Stimulated activated CD4-positive, alpha-beta T cell treated with anti-CD3 and anti-CD28 coated beads, Interleukin-1b, Interleukin-23, amount 100 ng/mL, for 24 hours (primary cell): ENCODE measurements at regions not wholly inside any gene's neighbourhood (a gene's known extent, or its start where the extent isn't known, plus 50 kb on each side); places are given as distances from the start of the nearest gene placed in this dataset.

Source experiments
- DNase-seq, 4 experiments: peaks; one replicate each; pipeline ENCODE4 v3.0.0-alpha.2; 2020; ENCODE audit warnings: low read depth in 4 of 4, low spot score in 1 of 4

GRCh38 chr2:237024255-237024654, 61.4 kb upstream of the COPS8 start:
- no peak for DNase-seq

DNA sequence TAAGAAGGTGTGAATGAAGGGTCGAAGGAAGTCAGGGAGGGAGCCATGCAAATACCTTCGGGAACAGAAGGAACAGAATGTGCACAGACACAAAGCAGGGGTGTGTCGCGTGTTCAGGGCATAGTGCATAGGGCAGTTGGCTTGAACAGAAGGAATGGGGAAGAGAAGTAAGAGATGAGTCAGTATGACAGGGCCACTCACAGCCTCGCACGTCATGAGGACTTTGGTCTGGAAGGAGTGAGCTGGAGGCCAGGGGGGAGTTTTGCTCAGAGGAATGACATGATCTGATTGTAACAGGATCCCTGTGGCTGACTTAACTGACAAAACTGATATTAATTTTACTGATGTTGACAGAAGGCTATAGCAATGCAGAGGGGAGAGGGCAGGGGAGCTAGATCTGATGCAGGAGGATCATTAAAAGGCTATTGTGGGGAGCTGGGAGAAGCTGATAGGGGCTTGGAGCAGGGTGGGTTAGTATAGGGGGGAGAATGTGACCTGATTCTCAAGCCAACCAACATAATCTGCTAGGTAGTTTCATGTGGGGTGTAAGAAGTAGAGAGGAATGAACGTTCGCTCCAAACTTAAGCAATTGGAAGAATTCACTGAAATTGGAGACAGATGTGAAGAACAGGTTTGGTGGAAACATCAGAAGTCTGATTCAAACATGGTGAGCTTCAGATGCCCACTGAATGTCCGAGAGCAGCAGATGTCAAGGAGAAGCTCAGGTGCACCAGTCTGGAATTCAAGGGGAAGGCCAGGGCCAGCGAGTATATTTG, 60.4 kb upstream of the COPS8 start:
- no peak for DNase-seq

GRCh38 chr2:237026981-237027711, 58.5 kb upstream of the COPS8 start:
- peak in 1 of 4 experiments; percentile 13 for DNase-seq

DNA sequence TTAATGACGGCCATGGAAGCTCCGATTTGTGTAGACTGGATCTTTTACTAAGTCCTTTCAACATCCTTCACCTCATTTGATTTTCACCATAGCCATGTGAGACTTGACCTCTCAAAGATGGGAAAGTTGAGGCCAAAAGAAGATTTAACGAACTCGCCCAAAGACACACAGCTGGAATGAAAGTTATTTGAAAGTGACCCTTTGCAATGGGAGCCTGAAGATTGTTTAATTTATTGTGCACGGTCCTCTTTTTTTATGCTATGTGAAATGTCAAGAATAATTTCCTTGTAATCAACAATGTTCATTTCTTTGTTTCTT, 58.0 kb upstream of the COPS8 start:
- DNase-seq = no peak

DNA sequence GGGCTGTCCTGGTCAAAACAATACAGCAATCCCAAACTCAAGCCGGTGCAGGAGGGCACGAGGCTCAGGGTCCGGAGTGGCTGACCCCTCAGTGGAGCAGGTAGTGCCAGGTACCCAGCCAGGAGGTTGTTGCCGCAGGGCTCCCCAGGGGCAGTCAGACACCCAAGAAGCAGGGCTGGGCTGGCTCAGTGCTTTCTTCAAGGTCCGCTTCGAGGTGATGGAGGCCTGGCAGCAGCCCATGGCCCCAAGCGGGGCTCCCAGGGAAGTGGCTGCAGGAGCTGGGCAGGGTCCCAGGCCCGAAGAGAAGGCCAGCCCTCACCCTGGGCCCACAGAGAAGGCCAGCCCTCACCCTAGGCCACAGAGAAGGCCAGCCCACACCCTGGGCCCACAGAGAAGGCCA, 55.3 kb upstream of the COPS8 start:
- DNase-seq = no peak

DNA sequence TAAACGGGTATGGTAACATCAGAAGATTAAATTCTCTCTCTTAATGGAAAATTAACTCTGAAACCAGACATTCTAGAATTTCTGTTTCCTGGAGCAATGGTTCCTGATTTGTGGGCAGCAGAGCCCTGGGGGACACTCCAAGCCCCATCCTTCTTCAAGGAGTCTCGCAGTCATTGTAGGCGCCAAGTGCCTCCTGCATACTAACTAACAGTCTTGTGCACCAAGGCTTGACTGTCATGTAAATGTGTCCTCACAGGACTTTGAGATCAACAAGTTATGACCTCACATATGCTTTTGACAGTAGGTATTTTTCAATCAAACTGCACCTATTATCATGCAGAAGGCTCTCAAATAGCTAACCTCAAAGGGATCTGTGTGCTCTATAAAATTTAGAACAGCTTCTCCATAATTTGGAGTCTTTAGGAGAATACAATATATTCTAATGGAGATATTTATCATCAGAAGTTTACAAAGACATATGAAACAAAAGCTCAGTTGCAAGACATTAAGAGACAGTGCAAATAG, 52.1 kb upstream of the COPS8 start:
- no peak for DNase-seq

- DNase-seq = no peak
These were observed 49.8 kb upstream of the COPS8 start for GRCh38 chr2:237035781-237036475.
